ENCODE measurements at regions not wholly inside any gene's neighbourhood (a gene's known extent, or its start where the extent isn't known, plus 50 kb on each side); places are given as distances from the start of the nearest gene placed in this dataset.
A peak's percentile ranks its signal among the peaks of the same experiment; 100 is the strongest.

DNA sequence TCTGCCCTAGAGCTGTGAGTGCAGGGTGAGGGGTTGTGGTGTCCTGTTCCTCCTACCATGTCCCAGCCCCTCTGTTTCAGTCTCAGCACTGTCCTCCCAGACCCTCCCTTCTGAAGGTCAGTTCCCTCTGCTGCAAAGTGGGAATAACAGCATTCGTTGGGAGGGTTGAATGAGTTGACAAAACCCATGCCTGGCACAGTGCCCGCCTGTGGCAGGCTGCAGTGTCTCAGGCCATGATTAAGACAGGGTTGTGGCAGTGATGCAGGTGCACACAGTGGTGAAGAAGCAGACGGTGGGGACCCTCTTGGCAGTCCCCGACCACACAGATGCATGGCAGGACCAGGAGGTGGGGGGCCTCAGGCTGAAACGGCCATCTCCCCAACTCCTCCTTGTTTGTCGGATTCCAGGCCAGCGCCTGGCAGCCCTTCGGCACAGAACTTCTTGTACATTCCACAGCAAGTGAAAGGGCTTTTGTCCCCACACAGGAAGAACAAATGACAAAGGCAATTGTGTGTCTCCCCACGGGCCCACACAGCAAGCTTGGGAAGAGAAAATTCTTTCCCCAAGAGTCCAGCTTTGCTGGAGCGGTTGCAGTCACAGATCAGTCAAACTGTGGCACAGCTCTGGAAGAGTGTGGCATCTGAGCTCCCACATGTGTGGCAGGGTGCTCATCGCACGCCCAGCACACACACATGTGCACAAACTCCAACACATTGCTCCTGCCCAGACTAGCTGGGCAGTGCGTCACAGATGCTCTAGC, 58.1 kb upstream of the EPCAM start:
- H3K27me3 ChIP-seq, result no peaks in the 10 kb centered on the region
- DNase-seq, result peak in 1 of 2 donors; percentile 32
- no peak overlapping the region for H3K4me3 ChIP-seq
- intact Hi-C loops (cut with DNase I; ENCODE audit: low total_unique reads), result no loop called here
- no peaks in the 10 kb centered on the region for H3K4me1 ChIP-seq
- H3K36me3 ChIP-seq, result no peaks in the 10 kb centered on the region
- TF ChIP-seq, protein P1, sequence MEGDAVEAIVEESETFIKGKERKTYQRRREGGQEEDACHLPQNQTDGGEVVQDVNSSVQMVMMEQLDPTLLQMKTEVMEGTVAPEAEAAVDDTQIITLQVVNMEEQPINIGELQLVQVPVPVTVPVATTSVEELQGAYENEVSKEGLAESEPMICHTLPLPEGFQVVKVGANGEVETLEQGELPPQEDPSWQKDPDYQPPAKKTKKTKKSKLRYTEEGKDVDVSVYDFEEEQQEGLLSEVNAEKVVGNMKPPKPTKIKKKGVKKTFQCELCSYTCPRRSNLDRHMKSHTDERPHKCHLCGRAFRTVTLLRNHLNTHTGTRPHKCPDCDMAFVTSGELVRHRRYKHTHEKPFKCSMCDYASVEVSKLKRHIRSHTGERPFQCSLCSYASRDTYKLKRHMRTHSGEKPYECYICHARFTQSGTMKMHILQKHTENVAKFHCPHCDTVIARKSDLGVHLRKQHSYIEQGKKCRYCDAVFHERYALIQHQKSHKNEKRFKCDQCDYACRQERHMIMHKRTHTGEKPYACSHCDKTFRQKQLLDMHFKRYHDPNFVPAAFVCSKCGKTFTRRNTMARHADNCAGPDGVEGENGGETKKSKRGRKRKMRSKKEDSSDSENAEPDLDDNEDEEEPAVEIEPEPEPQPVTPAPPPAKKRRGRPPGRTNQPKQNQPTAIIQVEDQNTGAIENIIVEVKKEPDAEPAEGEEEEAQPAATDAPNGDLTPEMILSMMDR (IDR thresholded peaks at IDR 0.05), result no peak
- no peak for TF ChIP-seq POLR2A (IDR thresholded peaks at IDR 0.05)
- no peak overlapping the region for H3K27ac ChIP-seq
- no peaks in the 10 kb centered on the region for H3K9me3 ChIP-seq

DNA sequence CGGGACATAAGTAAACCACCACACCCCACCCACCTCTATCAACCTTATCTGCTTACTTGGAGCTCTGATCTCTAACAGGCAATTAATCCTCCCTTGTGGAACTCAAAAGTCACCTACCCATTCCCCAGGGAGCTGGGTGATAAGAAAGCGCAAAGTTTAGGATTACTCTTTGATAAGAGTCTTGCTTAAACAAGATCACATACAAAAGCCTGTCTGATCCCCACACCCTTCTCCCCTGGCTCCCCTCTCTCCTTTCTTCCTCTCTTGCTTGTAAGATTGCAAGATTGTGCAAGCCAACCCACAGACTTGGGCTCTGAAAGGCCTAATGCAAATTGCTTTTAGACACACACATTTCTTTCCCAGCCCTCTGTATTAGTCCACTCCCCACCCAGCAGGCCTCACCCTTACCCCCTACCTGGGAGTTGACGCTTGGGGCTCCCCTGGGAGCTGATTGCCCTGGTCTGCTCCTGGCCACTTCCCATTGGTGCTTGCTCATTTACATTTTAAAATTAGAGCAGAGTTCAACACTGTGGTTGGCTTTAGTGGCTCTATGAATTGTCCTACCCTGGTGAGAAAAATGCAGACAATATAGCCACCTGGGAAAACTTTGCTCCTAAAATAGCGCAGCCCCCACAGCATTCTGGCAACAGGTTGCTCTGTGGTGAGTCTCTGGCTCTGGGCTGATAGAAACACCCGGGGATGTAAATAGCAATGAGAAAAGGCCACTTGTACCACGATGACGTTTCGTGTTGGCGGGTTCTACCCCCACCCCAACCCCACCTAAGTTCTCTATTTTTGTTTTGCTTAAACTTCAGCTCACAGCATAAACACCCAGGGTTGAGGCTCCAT, 58.9 kb upstream of the EPCAM start:
- TF ChIP-seq, protein P1 (IDR thresholded peaks at IDR 0.05), result no peak
- no peak for TF ChIP-seq POLR2A (IDR thresholded peaks at IDR 0.05)
- no peaks in the 10 kb centered on the region for H3K27me3 ChIP-seq
- no peaks in the 10 kb centered on the region for H3K4me1 ChIP-seq
- no peak overlapping the region for H3K27ac ChIP-seq
- no peak overlapping the region for H3K4me3 ChIP-seq
- no peak for DNase-seq
- no peaks in the 10 kb centered on the region for H3K9me3 ChIP-seq
- intact Hi-C loops (cut with DNase I; ENCODE audit: low total_unique reads), result no loop called here
- no peaks in the 10 kb centered on the region for H3K36me3 ChIP-seq

DNA sequence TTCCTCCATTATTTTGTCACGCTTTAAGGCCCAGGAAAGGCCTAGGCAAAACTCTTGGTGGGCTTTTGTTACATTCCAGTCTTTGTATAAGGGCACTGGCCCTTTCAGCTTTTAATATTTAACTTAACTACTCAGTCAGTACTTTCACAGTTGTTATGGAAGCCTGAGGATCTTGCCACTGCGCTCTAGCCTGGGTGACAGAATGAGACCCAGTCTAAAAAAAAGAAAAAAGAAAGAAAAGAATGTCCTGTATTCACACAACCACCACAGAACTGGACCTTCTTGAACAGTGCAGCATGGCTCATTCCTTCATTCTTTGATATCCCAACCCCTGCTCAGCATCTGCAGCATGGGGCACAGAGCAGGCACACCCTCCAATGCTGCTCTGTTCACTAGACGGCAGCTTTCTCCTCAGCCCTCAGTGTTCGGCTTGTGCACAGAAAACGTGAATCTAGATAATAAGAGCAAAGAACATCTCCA, 59.6 kb upstream of the EPCAM start:
- no peak overlapping the region for H3K27ac ChIP-seq
- intact Hi-C loops (cut with DNase I; ENCODE audit: low total_unique reads), result no loop called here
- H3K4me1 ChIP-seq, result no peaks in the 10 kb centered on the region
- DNase-seq, result no peak
- no peak overlapping the region for H3K4me3 ChIP-seq
- no peaks in the 10 kb centered on the region for H3K9me3 ChIP-seq
- no peaks in the 10 kb centered on the region for H3K36me3 ChIP-seq
- no peaks in the 10 kb centered on the region for H3K27me3 ChIP-seq
- no peak for TF ChIP-seq POLR2A (IDR thresholded peaks at IDR 0.05)
- TF ChIP-seq, protein P1 (IDR thresholded peaks at IDR 0.05), result no peak

DNA sequence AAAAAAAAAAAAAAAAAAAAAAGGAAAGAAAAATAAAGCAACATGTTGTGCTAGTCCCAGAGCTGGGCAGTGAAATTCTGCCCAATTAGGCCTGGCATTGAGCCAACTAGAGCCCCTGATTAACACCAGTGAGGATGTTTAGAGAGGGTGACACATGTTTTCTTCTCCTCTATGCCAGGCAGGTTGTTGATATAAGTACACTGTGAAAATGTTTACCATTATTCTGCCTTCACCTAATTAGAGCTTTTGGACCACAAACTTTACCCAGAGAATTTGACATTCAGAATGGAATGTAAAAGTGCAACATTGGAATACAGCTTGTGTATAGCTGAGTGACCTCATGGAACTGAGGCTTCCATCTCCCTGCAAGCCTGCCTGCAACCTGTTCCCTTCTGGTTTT, 62.0 kb upstream of the EPCAM start:
- H3K36me3 ChIP-seq, result no peaks in the 10 kb centered on the region
- intact Hi-C loops (cut with DNase I; ENCODE audit: low total_unique reads), result no loop called here
- no peaks in the 10 kb centered on the region for H3K27me3 ChIP-seq
- H3K9me3 ChIP-seq, result no peaks in the 10 kb centered on the region
- no peak overlapping the region for H3K27ac ChIP-seq
- DNase-seq, result no peak
- no peak overlapping the region for H3K4me3 ChIP-seq
- H3K4me1 ChIP-seq, result no peaks in the 10 kb centered on the region
- TF ChIP-seq, protein P1 (IDR thresholded peaks at IDR 0.05), result no peak
- no peak for TF ChIP-seq POLR2A (IDR thresholded peaks at IDR 0.05)

DNA sequence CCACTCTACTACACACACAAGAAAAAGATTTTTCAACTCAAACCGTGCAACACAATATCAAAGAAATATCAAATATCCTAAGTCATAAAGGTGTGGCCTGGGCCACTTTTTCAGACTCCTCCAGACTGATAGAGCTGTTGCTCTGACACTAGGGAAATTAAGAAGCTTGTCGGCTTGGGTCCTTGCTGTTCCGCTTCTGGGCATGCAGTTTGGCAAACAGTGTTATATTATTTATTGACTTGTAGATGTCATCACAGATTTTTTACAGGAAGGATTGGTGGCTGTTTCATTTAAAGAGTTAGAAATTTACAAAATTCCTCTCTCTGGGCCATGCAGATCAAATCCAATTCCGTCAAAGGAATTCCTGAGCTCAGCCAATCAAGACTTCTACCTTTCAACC, 64.5 kb upstream of the EPCAM start:
- intact Hi-C loops (cut with DNase I; ENCODE audit: low total_unique reads), result no loop called here
- Histone ChIP-seq H3K4me1 (no peaks in the 10 kb centered on the region), H3K9me3 (no peaks in the 10 kb centered on the region), H3K36me3 (no peaks in the 10 kb centered on the region), H3K4me3 (no peak overlapping the region), H3K27me3 (no peaks in the 10 kb centered on the region), H3K27ac (peak overlapping the region in 1 of 2 donors; percentile 6)
- DNase-seq, result no peak
- no peak for TF ChIP-seq POLR2A (IDR thresholded peaks at IDR 0.05)
- TF ChIP-seq, protein P1 (IDR thresholded peaks at IDR 0.05), result no peak
